Mammary epithelial cell (primary cell): ENCODE measurements at regions not wholly inside any gene's neighbourhood (a gene's known extent, or its start where the extent isn't known, plus 50 kb on each side); places are given as distances from the start of the nearest gene placed in this dataset.

Experiments
- EZH2 ChIP-seq: IDR thresholded peaks from 2 replicates; pipeline ENCODE4 v1.6.1; 2012; ENCODE audit warnings: low read length, inconsistent platforms, borderline replicate concordance
- TF ChIP-seq, protein P1 (sequence below), 2 donors: IDR thresholded peaks in 1 of 2; conservative IDR thresholded peaks in 1 of 2; 2 replicates each; pipeline ENCODE4 v1.5.1; 2011 to 2012; ENCODE audit warnings: inconsistent platforms in 2 of 2, low read length in 2 of 2, mild to moderate bottlenecking in 2 of 2, control low read depth in 1 of 2, low read depth in 1 of 2; ENCODE audit not compliant: insufficient read depth in 1 of 2; ENCODE audit errors: extremely low read depth in 1 of 2

DNA sequence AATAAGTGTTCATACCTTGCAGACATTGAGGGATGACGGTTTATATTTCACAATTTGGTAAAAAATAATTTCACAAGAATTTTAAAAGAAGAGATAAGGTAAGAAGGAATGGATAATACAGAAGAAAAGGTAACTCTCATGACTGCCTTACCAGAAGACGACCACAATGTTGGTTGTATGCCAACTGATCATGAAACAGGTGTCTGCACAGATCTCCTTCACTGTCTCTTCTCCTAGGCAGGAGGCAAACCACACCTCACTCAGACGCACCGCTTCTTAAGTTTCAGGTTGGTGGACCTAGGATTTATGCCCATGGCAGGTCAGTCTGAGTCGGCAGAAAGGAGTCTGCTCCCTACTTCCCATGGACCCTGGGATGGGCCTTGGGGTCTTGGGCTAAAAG, 177.2 kb downstream of the VSIG4 start:
- TF ChIP-seq, protein P1, sequence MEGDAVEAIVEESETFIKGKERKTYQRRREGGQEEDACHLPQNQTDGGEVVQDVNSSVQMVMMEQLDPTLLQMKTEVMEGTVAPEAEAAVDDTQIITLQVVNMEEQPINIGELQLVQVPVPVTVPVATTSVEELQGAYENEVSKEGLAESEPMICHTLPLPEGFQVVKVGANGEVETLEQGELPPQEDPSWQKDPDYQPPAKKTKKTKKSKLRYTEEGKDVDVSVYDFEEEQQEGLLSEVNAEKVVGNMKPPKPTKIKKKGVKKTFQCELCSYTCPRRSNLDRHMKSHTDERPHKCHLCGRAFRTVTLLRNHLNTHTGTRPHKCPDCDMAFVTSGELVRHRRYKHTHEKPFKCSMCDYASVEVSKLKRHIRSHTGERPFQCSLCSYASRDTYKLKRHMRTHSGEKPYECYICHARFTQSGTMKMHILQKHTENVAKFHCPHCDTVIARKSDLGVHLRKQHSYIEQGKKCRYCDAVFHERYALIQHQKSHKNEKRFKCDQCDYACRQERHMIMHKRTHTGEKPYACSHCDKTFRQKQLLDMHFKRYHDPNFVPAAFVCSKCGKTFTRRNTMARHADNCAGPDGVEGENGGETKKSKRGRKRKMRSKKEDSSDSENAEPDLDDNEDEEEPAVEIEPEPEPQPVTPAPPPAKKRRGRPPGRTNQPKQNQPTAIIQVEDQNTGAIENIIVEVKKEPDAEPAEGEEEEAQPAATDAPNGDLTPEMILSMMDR (conservative IDR thresholded peaks at IDR 0.05 in 1 of 2, IDR thresholded peaks at IDR 0.05 in 1 of 2; ENCODE audit: extremely low read depth in 1 of 2, insufficient read depth in 1 of 2, low read depth in 1 of 2, low read length in 2 of 2), result no peak
- no peak for TF ChIP-seq EZH2
